WERI-Rb-1 (cell line): ENCODE measurements at regions not wholly inside any gene's neighbourhood (a gene's known extent, or its start where the extent isn't known, plus 50 kb on each side); places are given as distances from the start of the nearest gene placed in this dataset.

Source experiments
- DNase-seq: peaks from one replicate; pipeline ENCODE4 v3.0.0-alpha.2; 2020
- H3K27ac ChIP-seq: fragments of 250-450 bp; sonication (Bioruptor Pico); 2 replicates; pipeline ENCODE4 v1.5.1; 2020; ENCODE audit warnings: mild to moderate bottlenecking, moderate library complexity
- H3K27me3 ChIP-seq: fragments of 250-450 bp; sonication (Bioruptor Pico); 2 replicates; pipeline ENCODE4 v1.5.1; 2021; ENCODE audit warnings: mild to moderate bottlenecking, low read depth, moderate library complexity; ENCODE audit not compliant: insufficient read depth, severe bottlenecking
- H3K36me3 ChIP-seq: fragments of 250-450 bp; sonication (Bioruptor Pico); 2 replicates; pipeline ENCODE4 v1.5.1; 2020; ENCODE audit warnings: mild to moderate bottlenecking, moderate library complexity
- H3K4me3 ChIP-seq: 2 replicates; pipeline ENCODE4 v1.5.1; 2011; ENCODE audit warnings: low read depth, mild to moderate bottlenecking, control low read depth, low read length
- H3K9me3 ChIP-seq: fragments of 250-450 bp; sonication (Bioruptor Pico); 2 replicates; pipeline ENCODE4 v1.5.1; 2021; ENCODE audit warnings: mild to moderate bottlenecking, moderate library complexity; ENCODE audit not compliant: severe bottlenecking
- CTCF ChIP-seq: IDR thresholded peaks from 2 replicates; pipeline ENCODE4 v1.5.1; 2011; ENCODE audit warnings: low read depth, mild to moderate bottlenecking, control low read depth, inconsistent platforms, low read length

GRCh38 chr2:190792956-190793888 lies 87.4 kb upstream of the GLS start:
- no peak for DNase-seq
- Histone ChIP-seq H3K36me3 (no peaks in the 10 kb centered on the region), H3K27me3 (no peaks in the 10 kb centered on the region), H3K27ac (no peak overlapping the region), H3K4me3 (no peak overlapping the region), H3K9me3 (no peaks in the 10 kb centered on the region)
- no peak for TF ChIP-seq CTCF

- no peaks in the 10 kb centered on the region for H3K9me3 ChIP-seq
- DNase-seq: no peak
- H3K27me3 ChIP-seq: no peaks in the 10 kb centered on the region
- no peaks in the 10 kb centered on the region for H3K36me3 ChIP-seq
- H3K4me3 ChIP-seq: no peak overlapping the region
- TF ChIP-seq CTCF: no peak
- no peak overlapping the region for H3K27ac ChIP-seq
Measured at GRCh38 chr2:190794377-190794776, 86.2 kb upstream of the GLS start.

- Histone ChIP-seq H3K4me3 (no peak overlapping the region), H3K36me3 (no peaks in the 10 kb centered on the region), H3K27ac (no peak overlapping the region), H3K9me3 (no peaks in the 10 kb centered on the region), H3K27me3 (no peaks in the 10 kb centered on the region)
- TF ChIP-seq CTCF: no peak
- DNase-seq: no peak
Measured at GRCh38 chr2:190794790-190795189, 85.8 kb upstream of the GLS start.

GRCh38 chr2:190795686-190796085 lies 84.9 kb upstream of the GLS start:
- Histone ChIP-seq H3K27me3 (no peaks in the 10 kb centered on the region), H3K4me3 (no peak overlapping the region), H3K36me3 (no peaks in the 10 kb centered on the region), H3K9me3 (no peaks in the 10 kb centered on the region), H3K27ac (no peak overlapping the region)
- no peak for TF ChIP-seq CTCF
- no peak for DNase-seq

GRCh38 chr2:190799999-190800398 lies 80.6 kb upstream of the GLS start:
- Histone ChIP-seq H3K9me3 (no peaks in the 10 kb centered on the region), H3K36me3 (no peaks in the 10 kb centered on the region), H3K4me3 (no peak overlapping the region), H3K27me3 (no peaks in the 10 kb centered on the region), H3K27ac (no peak overlapping the region)
- DNase-seq: no peak
- no peak for TF ChIP-seq CTCF
